ENCODE measurements at regions not wholly inside any gene's neighbourhood (a gene's known extent, or its start where the extent isn't known, plus 50 kb on each side); places are given as distances from the start of the nearest gene placed in this dataset.

DNA sequence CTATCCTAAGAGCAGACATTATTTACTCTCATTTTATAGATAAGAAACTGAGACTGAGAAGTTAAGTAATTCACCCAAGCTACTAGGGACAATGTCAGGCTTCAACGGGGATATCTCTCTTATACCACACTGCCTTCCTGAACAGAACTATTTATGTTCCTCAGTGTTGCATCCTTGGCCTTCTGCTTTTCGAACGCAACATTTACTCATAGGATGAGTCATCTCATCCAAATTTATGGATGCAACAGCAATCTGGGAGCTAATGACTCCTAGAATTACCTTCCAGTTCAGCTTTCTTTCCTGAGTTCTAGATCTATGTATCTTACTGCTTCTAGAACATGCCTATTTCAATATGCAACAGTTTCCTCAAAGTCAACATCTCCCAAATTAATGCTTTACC, 103.6 kb upstream of the PAM start:
- Histone ChIP-seq H4K20me1 (ENCODE audit: control insufficient read depth, extremely low read depth, insufficient read depth, low read length) (no peaks in the 10 kb centered on the region), H2AFZ (ENCODE audit: control insufficient read depth, low read length) (no peak overlapping the region), H3K79me2 (ENCODE audit: control insufficient read depth, insufficient read depth, low read length) (no peaks in the 10 kb centered on the region), H3K9ac (ENCODE audit: control insufficient read depth, extremely low read depth, insufficient read depth, low read length) (no peak overlapping the region), H3K9me1 (ENCODE audit: control insufficient read depth, extremely low read depth, insufficient read depth, low read length) (no peaks in the 10 kb centered on the region), H3K4me2 (ENCODE audit: control insufficient read depth, extremely low read depth, insufficient read depth, low read depth, low read length) (no peak overlapping the region), H3K36me3 (ENCODE audit: control insufficient read depth in 2 of 2, extremely low read depth in 1 of 2, insufficient read depth in 2 of 2, low read length in 2 of 2) (no peaks in the 10 kb centered on the region), H3K4me1 (ENCODE audit: control insufficient read depth, extremely low read depth, insufficient read depth, low read length) (no peaks in the 10 kb centered on the region), H3K4me3 (ENCODE audit: control insufficient read depth in 2 of 3, extremely low read depth in 1 of 3, insufficient read depth in 2 of 3, low read depth in 1 of 3, low read length in 3 of 3) (no peak overlapping the region), H3K27ac (ENCODE audit: control insufficient read depth, insufficient read depth, low read length) (no peak overlapping the region), H3K27me3 (ENCODE audit: control insufficient read depth, extremely low read depth, insufficient read depth, low read length) (no peaks in the 10 kb centered on the region), H3K9me3 (ENCODE audit: control insufficient read depth, low read depth, low read length) (no peaks in the 10 kb centered on the region)
- FAIRE-seq (no peak), DNase-seq (ENCODE audit: low read depth, low spot score) (no peak)
- TF ChIP-seq EZH2 (IDR thresholded peaks at IDR 0.05; ENCODE audit: low read length), result no peak
- TF ChIP-seq, protein P1, sequence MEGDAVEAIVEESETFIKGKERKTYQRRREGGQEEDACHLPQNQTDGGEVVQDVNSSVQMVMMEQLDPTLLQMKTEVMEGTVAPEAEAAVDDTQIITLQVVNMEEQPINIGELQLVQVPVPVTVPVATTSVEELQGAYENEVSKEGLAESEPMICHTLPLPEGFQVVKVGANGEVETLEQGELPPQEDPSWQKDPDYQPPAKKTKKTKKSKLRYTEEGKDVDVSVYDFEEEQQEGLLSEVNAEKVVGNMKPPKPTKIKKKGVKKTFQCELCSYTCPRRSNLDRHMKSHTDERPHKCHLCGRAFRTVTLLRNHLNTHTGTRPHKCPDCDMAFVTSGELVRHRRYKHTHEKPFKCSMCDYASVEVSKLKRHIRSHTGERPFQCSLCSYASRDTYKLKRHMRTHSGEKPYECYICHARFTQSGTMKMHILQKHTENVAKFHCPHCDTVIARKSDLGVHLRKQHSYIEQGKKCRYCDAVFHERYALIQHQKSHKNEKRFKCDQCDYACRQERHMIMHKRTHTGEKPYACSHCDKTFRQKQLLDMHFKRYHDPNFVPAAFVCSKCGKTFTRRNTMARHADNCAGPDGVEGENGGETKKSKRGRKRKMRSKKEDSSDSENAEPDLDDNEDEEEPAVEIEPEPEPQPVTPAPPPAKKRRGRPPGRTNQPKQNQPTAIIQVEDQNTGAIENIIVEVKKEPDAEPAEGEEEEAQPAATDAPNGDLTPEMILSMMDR (optimal IDR thresholded peaks at IDR 0.05 in 1 of 3, IDR thresholded peaks at IDR 0.05 in 1 of 3, conservative IDR thresholded peaks at IDR 0.05 in 1 of 3; ENCODE audit: extremely low read depth in 1 of 3, insufficient read depth in 2 of 3, low read length in 3 of 3), result no peak
- dilution Hi-C loops (cut with MboI; ENCODE audit: extremely low pct_ligation_motif_present, low sequenced_read_pairs), result no loop called here

DNA sequence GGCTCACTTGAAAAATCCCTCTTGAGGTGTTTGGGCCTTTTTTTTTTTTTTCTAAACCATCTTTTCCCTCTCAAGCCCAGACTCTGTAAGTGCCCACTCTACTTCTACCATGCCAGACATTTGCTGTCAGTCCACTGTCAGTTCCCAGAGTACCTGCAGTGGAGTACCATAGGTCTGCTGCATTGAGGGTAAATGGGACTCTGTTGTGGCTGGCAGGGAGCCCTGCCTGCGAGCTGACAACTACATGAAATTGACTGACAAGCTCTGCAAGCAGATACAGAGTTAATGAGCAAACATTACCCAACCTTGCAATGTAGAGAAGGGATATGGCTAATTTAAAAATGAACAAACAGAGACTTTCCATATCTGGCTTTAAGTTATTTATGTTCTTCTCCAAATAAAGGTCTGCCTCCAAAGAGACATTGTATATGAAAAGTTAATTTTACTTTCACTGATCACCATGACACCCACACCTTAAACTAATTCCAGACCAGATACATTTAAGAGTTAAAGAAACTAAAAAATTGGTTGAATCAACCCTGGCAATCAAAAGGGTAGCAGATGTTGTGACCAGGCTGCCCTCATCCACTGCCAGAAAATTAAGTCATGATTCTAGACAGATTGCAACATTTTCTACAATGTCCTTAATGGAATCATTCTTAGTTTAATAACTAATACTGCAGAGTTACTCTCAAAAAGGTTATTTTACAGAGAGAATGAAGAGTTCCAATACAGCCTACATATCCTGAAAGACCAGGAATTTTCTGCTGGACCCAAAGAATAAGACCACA, 100.4 kb upstream of the PAM start:
- H3K9me3 ChIP-seq (ENCODE audit: control insufficient read depth, low read depth, low read length), result no peaks in the 10 kb centered on the region

More for the DNA sequence above, 100.4 kb upstream of the PAM start:
- no peak overlapping the region for H2AFZ ChIP-seq (ENCODE audit: control insufficient read depth, low read length)
- no peaks in the 10 kb centered on the region for H3K79me2 ChIP-seq (ENCODE audit: control insufficient read depth, insufficient read depth, low read length)
- no peaks in the 10 kb centered on the region for H3K27me3 ChIP-seq (ENCODE audit: control insufficient read depth, extremely low read depth, insufficient read depth, low read length)
- H3K9me1 ChIP-seq (ENCODE audit: control insufficient read depth, extremely low read depth, insufficient read depth, low read length), result no peaks in the 10 kb centered on the region
- no peak overlapping the region for H3K4me3 ChIP-seq (ENCODE audit: control insufficient read depth in 2 of 3, extremely low read depth in 1 of 3, insufficient read depth in 2 of 3, low read depth in 1 of 3, low read length in 3 of 3)
- no peak overlapping the region for H3K4me2 ChIP-seq (ENCODE audit: control insufficient read depth, extremely low read depth, insufficient read depth, low read depth, low read length)
- DNase-seq (ENCODE audit: low read depth, low spot score) (no peak), FAIRE-seq (no peak)
- H4K20me1 ChIP-seq (ENCODE audit: control insufficient read depth, extremely low read depth, insufficient read depth, low read length), result no peaks in the 10 kb centered on the region
- H3K27ac ChIP-seq (ENCODE audit: control insufficient read depth, insufficient read depth, low read length), result no peak overlapping the region
- TF ChIP-seq, protein P1 (optimal IDR thresholded peaks at IDR 0.05 in 1 of 3, IDR thresholded peaks at IDR 0.05 in 1 of 3, conservative IDR thresholded peaks at IDR 0.05 in 1 of 3; ENCODE audit: extremely low read depth in 1 of 3, insufficient read depth in 2 of 3, low read length in 3 of 3), result no peak
- TF ChIP-seq EZH2 (IDR thresholded peaks at IDR 0.05; ENCODE audit: low read length), result no peak
- H3K9ac ChIP-seq (ENCODE audit: control insufficient read depth, extremely low read depth, insufficient read depth, low read length), result no peak overlapping the region
- H3K36me3 ChIP-seq (ENCODE audit: control insufficient read depth in 2 of 2, extremely low read depth in 1 of 2, insufficient read depth in 2 of 2, low read length in 2 of 2), result no peaks in the 10 kb centered on the region
- no peaks in the 10 kb centered on the region for H3K4me1 ChIP-seq (ENCODE audit: control insufficient read depth, extremely low read depth, insufficient read depth, low read length)
- dilution Hi-C loops (cut with MboI; ENCODE audit: extremely low pct_ligation_motif_present, low sequenced_read_pairs), result no loop called here
